Right lobe of liver (tissue), 6 donors: ENCODE measurements at regions not wholly inside any gene's neighbourhood (a gene's known extent, or its start where the extent isn't known, plus 50 kb on each side); places are given as distances from the start of the nearest gene placed in this dataset.

ENCODE experiments used
- ATAC-seq, 4 donors: fragments of 200-7000 bp; cut with Tn5 transposase; one replicate each; pipeline ENCODE4 v1.9.1; 2020; ENCODE audit warnings: mild to moderate bottlenecking in 4 of 4, moderate library complexity in 4 of 4
- DNase-seq, 3 donors: peaks; one replicate each; pipeline ENCODE4 v3.0.0-alpha.2; 2020
- H3K27ac ChIP-seq, 3 donors: fragments of 200-600 bp; one replicate each; pipeline ENCODE4 v1.8.0; 2022
- H3K27me3 ChIP-seq, 2 donors: fragments of 200-600 bp; one replicate each; pipeline ENCODE4 v1.8.0; 2022
- H3K36me3 ChIP-seq, 4 donors: fragments of 200-600 bp; sonication (generic) in 1 of 4; one replicate each; pipeline versions ENCODE4 v1.5.1 to v1.8.0; 2017 to 2022; ENCODE audit warnings: control low read depth in 1 of 4
- H3K4me1 ChIP-seq, 4 donors: fragments of 200-600 bp; sonication (generic) in 1 of 4; one replicate each; pipeline versions ENCODE4 v1.5.1 to v1.8.0; 2017 to 2022; ENCODE audit warnings: control low read depth in 1 of 4
- H3K4me3 ChIP-seq, 3 donors: fragments of 200-600 bp; one replicate each; pipeline ENCODE4 v1.8.0; 2022
- H3K9me3 ChIP-seq, 4 donors: fragments of 200-600 bp; sonication (generic) in 1 of 4; one replicate each; pipeline versions ENCODE4 v1.5.1 to v1.8.0; 2017 to 2022; ENCODE audit warnings: control low read depth in 1 of 4
- POLR2A ChIP-seq: fragments of 450-650 bp; IDR thresholded peaks from one replicate; pipeline ENCODE4 v1.6.1; 2017; ENCODE audit warnings: antibody characterized with exemption, mild to moderate bottlenecking
- WGBS: methylation state at CpG from one replicate; pipeline ENCODE4 v1.1.6; 2018; ENCODE audit warnings: low coverage, low lambda C conversion rate; ENCODE audit not compliant: insufficient coverage; ENCODE audit errors: missing lambda C conversion rate; 5-methylcytosine and 5-hydroxymethylcytosine counted together
- intact Hi-C, 2 donors: fragments of 100-400 bp; cut with DNase I; formaldehyde crosslinking; loops; one replicate each; pipeline versions ENCODE4 v1.11.2 to v1.14.1; 2022
- TF ChIP-seq, protein P1 (sequence below), 4 donors: fragments of 200-600 bp in 3 of 4; fragments of 450-650 bp in 1 of 4; IDR thresholded peaks; one replicate each; pipeline versions ENCODE4 v1.5.1 to v1.8.0; 2016 to 2022; ENCODE audit warnings: antibody characterized with exemption in 4 of 4, mild to moderate bottlenecking in 2 of 4
- donor health status: DM: no; HTN: yes; CAD: no.
- donor health status: DM: no; HTN: no; CAD: no.
- donor health status: DM: no; HTN: no; CAD: no.
- donor health status: DM: no; HTN: yes; CAD: no.
- donor health status: DM: no; HTN: yes; CAD: no.

DNA sequence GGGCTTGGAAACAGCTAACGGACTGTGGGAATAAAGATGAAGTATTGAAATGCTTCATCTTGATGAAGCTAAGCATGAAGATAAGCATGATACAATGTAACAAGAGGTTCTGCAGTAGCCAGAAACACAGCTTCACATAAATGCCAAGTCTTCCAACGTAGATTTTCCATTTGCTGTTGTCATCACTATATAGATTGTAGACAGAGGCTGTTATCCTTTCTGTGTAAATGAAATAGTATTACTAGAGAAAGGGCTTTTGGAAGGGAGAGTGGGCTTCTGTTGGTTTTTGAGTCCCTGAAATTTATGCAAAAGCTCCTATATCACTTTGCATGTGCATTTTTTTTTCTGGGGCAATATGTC is 649.0 kb downstream of the RNF144B start:
- DNase-seq (no peak), ATAC-seq (no peak)
- Histone ChIP-seq H3K4me3 (no peak overlapping the region), H3K27ac (no peak overlapping the region), H3K27me3 (no peaks in the 10 kb centered on the region), H3K9me3 (no peaks in the 10 kb centered on the region), H3K4me1 (no peaks in the 10 kb centered on the region), H3K36me3 (no peaks in the 10 kb centered on the region)
- TF ChIP-seq, protein P1, sequence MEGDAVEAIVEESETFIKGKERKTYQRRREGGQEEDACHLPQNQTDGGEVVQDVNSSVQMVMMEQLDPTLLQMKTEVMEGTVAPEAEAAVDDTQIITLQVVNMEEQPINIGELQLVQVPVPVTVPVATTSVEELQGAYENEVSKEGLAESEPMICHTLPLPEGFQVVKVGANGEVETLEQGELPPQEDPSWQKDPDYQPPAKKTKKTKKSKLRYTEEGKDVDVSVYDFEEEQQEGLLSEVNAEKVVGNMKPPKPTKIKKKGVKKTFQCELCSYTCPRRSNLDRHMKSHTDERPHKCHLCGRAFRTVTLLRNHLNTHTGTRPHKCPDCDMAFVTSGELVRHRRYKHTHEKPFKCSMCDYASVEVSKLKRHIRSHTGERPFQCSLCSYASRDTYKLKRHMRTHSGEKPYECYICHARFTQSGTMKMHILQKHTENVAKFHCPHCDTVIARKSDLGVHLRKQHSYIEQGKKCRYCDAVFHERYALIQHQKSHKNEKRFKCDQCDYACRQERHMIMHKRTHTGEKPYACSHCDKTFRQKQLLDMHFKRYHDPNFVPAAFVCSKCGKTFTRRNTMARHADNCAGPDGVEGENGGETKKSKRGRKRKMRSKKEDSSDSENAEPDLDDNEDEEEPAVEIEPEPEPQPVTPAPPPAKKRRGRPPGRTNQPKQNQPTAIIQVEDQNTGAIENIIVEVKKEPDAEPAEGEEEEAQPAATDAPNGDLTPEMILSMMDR (IDR thresholded peaks at IDR 0.05) = no peak
- TF ChIP-seq POLR2A = no peak
- 49% methylated on average over 2 of the region's 2 CpGs for WGBS
- intact Hi-C loops = no loop called here

DNA sequence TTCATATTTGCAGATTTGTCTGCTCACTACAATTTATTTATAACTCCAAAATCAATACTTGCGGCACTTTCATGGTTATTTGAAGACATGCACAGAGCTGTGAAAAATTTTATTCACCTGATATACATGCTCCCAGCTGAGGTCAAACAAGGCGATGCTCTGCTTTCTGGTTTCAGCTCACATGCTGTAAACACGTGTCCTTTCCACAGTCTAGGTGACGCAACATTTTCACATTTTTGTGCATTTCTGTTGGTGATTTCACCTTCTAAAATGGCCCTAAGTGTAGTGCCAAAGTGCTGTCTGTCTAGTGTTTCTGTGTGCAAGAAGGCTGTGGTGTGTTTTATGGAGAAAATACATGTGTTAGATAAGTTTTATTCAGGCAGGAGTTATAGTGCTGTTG is 650.5 kb downstream of the RNF144B start:
- TF ChIP-seq, protein P1 (IDR thresholded peaks at IDR 0.05) = no peak
- no peak for TF ChIP-seq POLR2A
- Histone ChIP-seq H3K27ac (no peak overlapping the region), H3K9me3 (no peaks in the 10 kb centered on the region), H3K4me1 (no peaks in the 10 kb centered on the region), H3K4me3 (no peak overlapping the region), H3K27me3 (no peaks in the 10 kb centered on the region), H3K36me3 (no peaks in the 10 kb centered on the region)
- 52% methylated on average over 4 of the region's 4 CpGs for WGBS
- intact Hi-C loops = no loop called here
- no peak for ATAC-seq
- no peak for DNase-seq

DNA sequence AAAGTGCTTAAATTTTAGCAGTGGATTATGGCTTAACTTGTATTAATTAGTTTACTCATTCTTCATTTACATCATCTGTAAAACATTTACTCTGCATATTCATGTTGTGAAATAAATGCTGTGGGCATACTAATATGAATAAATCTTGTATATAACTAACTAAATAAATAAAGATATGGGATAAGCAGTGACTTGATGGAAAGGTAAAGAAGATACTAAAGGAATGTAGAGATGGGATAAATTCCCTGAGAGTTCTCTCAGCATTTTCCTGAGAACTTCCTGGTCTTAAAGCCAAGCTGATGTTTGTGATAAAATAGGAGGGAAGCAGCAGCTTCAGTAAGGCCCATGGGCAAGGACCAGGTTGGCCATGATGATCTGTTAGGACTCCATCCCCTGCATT is 652.1 kb downstream of the RNF144B start:
- Histone ChIP-seq H3K9me3 (no peaks in the 10 kb centered on the region), H3K27ac (no peak overlapping the region), H3K27me3 (no peaks in the 10 kb centered on the region), H3K36me3 (no peaks in the 10 kb centered on the region), H3K4me1 (no peaks in the 10 kb centered on the region), H3K4me3 (no peak overlapping the region)
- ATAC-seq (no peak), DNase-seq (no peak)
- intact Hi-C loops = no loop called here
- TF ChIP-seq, protein P1 (IDR thresholded peaks at IDR 0.05) = no peak
- no peak for TF ChIP-seq POLR2A

DNA sequence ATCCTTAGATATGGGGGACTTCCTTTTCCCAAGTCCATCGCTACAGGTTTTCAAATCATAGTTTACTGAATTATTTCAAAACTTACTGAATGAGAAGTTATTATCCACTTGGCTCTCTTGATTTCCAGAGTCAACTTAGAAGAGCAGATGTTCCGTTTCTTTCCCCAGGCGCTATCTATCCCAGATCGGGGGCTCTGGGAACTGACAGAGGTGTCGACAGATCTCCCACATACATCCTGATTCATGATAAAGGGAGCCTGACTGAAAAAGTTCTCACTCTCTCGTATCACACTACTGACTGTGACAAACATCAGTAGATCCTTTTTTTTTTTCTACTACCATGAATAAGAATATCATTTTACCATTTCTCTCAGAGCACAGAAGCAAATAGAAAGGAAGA is 654.8 kb downstream of the RNF144B start:
- H3K9me3 ChIP-seq = no peaks in the 10 kb centered on the region
- TF ChIP-seq, protein P1 (IDR thresholded peaks at IDR 0.05) = no peak
- TF ChIP-seq POLR2A = no peak
- H3K36me3 ChIP-seq = no peaks in the 10 kb centered on the region
- 33% methylated on average over 6 of the region's 6 CpGs for WGBS
- H3K27me3 ChIP-seq = no peaks in the 10 kb centered on the region
- DNase-seq (no peak), ATAC-seq (no peak)
- H3K4me3 ChIP-seq = no peak overlapping the region
- H3K4me1 ChIP-seq = no peaks in the 10 kb centered on the region
- H3K27ac ChIP-seq = no peak overlapping the region
- intact Hi-C loops = no loop called here

DNA sequence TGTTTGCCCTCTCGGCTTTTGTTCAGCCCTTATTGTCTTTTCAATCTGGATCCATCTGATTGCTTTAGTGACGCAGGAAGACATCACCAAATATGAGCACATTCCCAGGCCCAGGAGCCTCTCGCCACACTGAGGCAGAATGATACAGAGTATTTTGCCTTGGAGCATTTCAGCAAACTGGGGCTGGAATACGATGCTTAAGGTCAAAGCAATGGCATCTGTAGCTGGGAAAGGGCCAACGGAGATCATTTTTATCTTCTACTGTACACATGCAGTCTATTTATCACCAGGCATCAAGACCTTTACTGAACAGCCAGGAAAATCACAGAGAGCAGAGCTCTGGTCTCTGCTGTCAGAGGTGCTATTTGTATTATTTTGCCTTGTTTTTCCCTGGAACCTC is 655.3 kb downstream of the RNF144B start:
- no peaks in the 10 kb centered on the region for H3K36me3 ChIP-seq
- H3K9me3 ChIP-seq = no peaks in the 10 kb centered on the region
- 34% methylated on average over 5 of the region's 5 CpGs for WGBS
- no peaks in the 10 kb centered on the region for H3K27me3 ChIP-seq
- no peak for TF ChIP-seq POLR2A
- TF ChIP-seq, protein P1 (IDR thresholded peaks at IDR 0.05) = no peak
- no peak overlapping the region for H3K4me3 ChIP-seq
- DNase-seq (no peak), ATAC-seq (no peak)
- intact Hi-C loops = no loop called here
- H3K4me1 ChIP-seq = no peaks in the 10 kb centered on the region
- no peak overlapping the region for H3K27ac ChIP-seq
